IMR-90 (cell line): ENCODE measurements at regions not wholly inside any gene's neighbourhood (a gene's known extent, or its start where the extent isn't known, plus 50 kb on each side); places are given as distances from the start of the nearest gene placed in this dataset.

Experiments used
- ATAC-seq: fragments of 200-7000 bp; cut with Tn5 transposase; 2 replicates; pipeline ENCODE4 v1.9.1; 2020; ENCODE audit warnings: low read depth, mild to moderate bottlenecking, moderate library complexity
- BruUV-seq: library from RNA; stranded (reverse); fragments of 400-500 nt; replicated peaks from 2 replicates; lab custom pipeline; 2021; lab: Mats Ljungman, UMichigan
- CTCF ChIA-PET: fragments of 300-600 bp; formaldehyde crosslinking; extraction: SDS; loops from one replicate; lab custom pipeline; 2021; ENCODE audit warnings: antibody characterized with exemption; lab: Yijun Ruan, JAX
- POLR2A ChIA-PET: fragments of 300-600 bp; sonication (Branson Sonifier 250); formaldehyde crosslinking; loops from one replicate; lab custom pipeline; 2022; ENCODE audit warnings: antibody characterized with exemption; ENCODE audit not compliant: unreplicated experiment; lab: Charles Lee
- DNase-seq: peaks from one replicate; pipeline ENCODE4 v3.0.0; 2013
- H2AFZ ChIP-seq: replicated peaks from 2 replicates; pipeline ENCODE3; 2013; ENCODE audit warnings: low read length, mild to moderate bottlenecking; ENCODE audit not compliant: poor library complexity
- H2AK5ac ChIP-seq: 2 replicates; pipeline ENCODE4 v1.6.1; 2013; ENCODE audit warnings: low read depth, low read length, inconsistent platforms
- H2AK9ac ChIP-seq: replicated peaks from 2 replicates; pipeline ENCODE3; 2013; ENCODE audit warnings: mild to moderate bottlenecking, low read depth, low read length, moderate library complexity; ENCODE audit not compliant: poor library complexity
- H2BK120ac ChIP-seq: 2 replicates; pipeline ENCODE4 v1.6.1; 2013; ENCODE audit warnings: low read depth, low read length, inconsistent platforms
- H2BK15ac ChIP-seq: 3 replicates; pipeline ENCODE4 v1.6.1; 2013; ENCODE audit warnings: low read depth, low read length, inconsistent platforms
- H2BK20ac ChIP-seq: 2 replicates; pipeline ENCODE4 v1.6.1; 2013; ENCODE audit warnings: low read depth, mild to moderate bottlenecking, inconsistent platforms, low read length, moderate library complexity
- H2BK5ac ChIP-seq: 2 replicates; pipeline ENCODE4 v1.6.1; 2013; ENCODE audit warnings: mild to moderate bottlenecking, low read depth, low read length, inconsistent platforms; ENCODE audit not compliant: poor library complexity, severe bottlenecking
- H3K14ac ChIP-seq: replicated peaks from 2 replicates; pipeline ENCODE4 v1.6.1; 2013; ENCODE audit warnings: low read depth, low read length, inconsistent platforms
- H3K18ac ChIP-seq: 2 replicates; pipeline ENCODE4 v1.6.1; 2013; ENCODE audit warnings: low read depth, low read length, control low read depth
- H3K23ac ChIP-seq: 2 replicates; pipeline ENCODE4 v1.6.1; 2013; ENCODE audit warnings: low read depth, low read length, inconsistent platforms
- H3K27ac ChIP-seq: 2 replicates; pipeline ENCODE4 v1.5.1; 2013; ENCODE audit warnings: mild to moderate bottlenecking, control low read depth, low read length; ENCODE audit not compliant: insufficient read depth
- H3K27me3 ChIP-seq: 2 replicates; pipeline ENCODE4 v1.6.1; 2013; ENCODE audit warnings: low read length; ENCODE audit not compliant: control insufficient read depth, insufficient read depth
- H3K36me3 ChIP-seq: 2 replicates; pipeline ENCODE4 v1.6.1; 2013; ENCODE audit warnings: low read length, mixed read lengths; ENCODE audit not compliant: control insufficient read depth, insufficient read depth
- H3K4ac ChIP-seq: 2 replicates; pipeline ENCODE4 v1.6.1; 2013; ENCODE audit warnings: low read depth, low read length, inconsistent platforms
- H3K4me1 ChIP-seq: 2 replicates; pipeline ENCODE4 v1.6.1; 2013; ENCODE audit warnings: low read length, mixed read lengths; ENCODE audit not compliant: control insufficient read depth, insufficient read depth
- H3K4me2 ChIP-seq: 2 replicates; pipeline ENCODE4 v1.6.1; 2013; ENCODE audit warnings: low read depth, mild to moderate bottlenecking, control low read depth, low read length, moderate library complexity
- H3K4me3 ChIP-seq: 2 replicates; pipeline ENCODE4 v1.5.1; 2013; ENCODE audit warnings: low read depth, mild to moderate bottlenecking, control low read depth, low read length, moderate library complexity; ENCODE audit not compliant: insufficient read depth
- H3K56ac ChIP-seq: 2 replicates; pipeline ENCODE4 v1.6.1; 2013; ENCODE audit warnings: low read length, inconsistent platforms; ENCODE audit not compliant: insufficient read depth; ENCODE audit errors: extremely low read depth
- H3K79me1 ChIP-seq, 2 experiments: 2 replicates each; pipeline ENCODE4 v1.6.1; 2013; ENCODE audit warnings: low read length in 2 of 2, inconsistent platforms in 1 of 2, low read depth in 1 of 2
- H3K9ac ChIP-seq: 2 replicates; pipeline ENCODE4 v1.6.1; 2013; ENCODE audit warnings: low read depth, low read length, control low read depth
- H3K9me1 ChIP-seq: 2 replicates; pipeline ENCODE4 v1.6.1; 2013; ENCODE audit warnings: low read length, inconsistent platforms; ENCODE audit not compliant: insufficient read depth
- H3K9me3 ChIP-seq: 2 replicates; pipeline ENCODE4 v1.6.1; 2013; ENCODE audit warnings: low read length; ENCODE audit not compliant: control insufficient read depth, insufficient read depth
- H4K20me1 ChIP-seq: 2 replicates; pipeline ENCODE4 v1.6.1; 2013; ENCODE audit warnings: low read length, inconsistent platforms; ENCODE audit not compliant: insufficient read depth
- H4K5ac ChIP-seq: 2 replicates; pipeline ENCODE4 v1.6.1; 2013; ENCODE audit warnings: mild to moderate bottlenecking, low read depth, low read length, control low read depth
- H4K8ac ChIP-seq, 2 experiments: 2 replicates each; pipeline ENCODE4 v1.6.1; 2013; ENCODE audit warnings: low read depth in 2 of 2, low read length in 2 of 2, control low read depth in 1 of 2, inconsistent platforms in 1 of 2
- H4K91ac ChIP-seq: 2 replicates; pipeline ENCODE4 v1.6.1; 2013; ENCODE audit warnings: low read depth, low read length, inconsistent platforms; ENCODE audit not compliant: insufficient read depth
- BHLHE40 ChIP-seq: fragments of 150-350 bp; IDR thresholded peaks from 2 replicates; pipeline ENCODE4 v1.6.1; 2016; ENCODE audit warnings: mild to moderate bottlenecking, low read depth, low read length
- CEBPB ChIP-seq: IDR thresholded peaks from 2 replicates; pipeline ENCODE4 v1.6.1; 2012; ENCODE audit warnings: low read depth, low read length, improper control_type of control experiment
- CHD1 ChIP-seq: IDR thresholded peaks from 2 replicates; pipeline ENCODE4 v1.6.1; 2012; ENCODE audit warnings: low read depth, low read length, improper control_type of control experiment
- MAFK ChIP-seq: IDR thresholded peaks from 2 replicates; pipeline ENCODE4 v1.6.1; 2012; ENCODE audit warnings: low read depth, low read length, improper control_type of control experiment
- MAZ ChIP-seq: IDR thresholded peaks from 2 replicates; pipeline ENCODE4 v1.6.1; 2012; ENCODE audit warnings: low read depth, mild to moderate bottlenecking, low read length, improper control_type of control experiment, moderate library complexity, borderline replicate concordance
- MXI1 ChIP-seq: IDR thresholded peaks from 2 replicates; pipeline ENCODE4 v1.6.1; 2012; ENCODE audit warnings: low read depth, mild to moderate bottlenecking, low read length, moderate library complexity, borderline replicate concordance
- NFE2L2 ChIP-seq: fragments of 150-350 bp; IDR thresholded peaks from 2 replicates; pipeline ENCODE4 v1.6.1; 2016; ENCODE audit warnings: low read depth, mild to moderate bottlenecking, low read length
- POLR2A ChIP-seq: IDR thresholded peaks from 2 replicates; pipeline ENCODE4 v1.6.1; 2012; ENCODE audit warnings: mild to moderate bottlenecking, low read depth, low read length
- RAD21 ChIP-seq: IDR thresholded peaks from 2 replicates; pipeline ENCODE4 v1.6.1; 2012; ENCODE audit warnings: low read length, improper control_type of control experiment
- RCOR1 ChIP-seq: IDR thresholded peaks from 2 replicates; pipeline ENCODE4 v1.6.1; 2012; ENCODE audit warnings: mild to moderate bottlenecking, low read length, improper control_type of control experiment; ENCODE audit not compliant: insufficient replicate concordance
- RFX5 ChIP-seq: IDR thresholded peaks from 2 replicates; pipeline ENCODE4 v1.8.0; 2012; ENCODE audit warnings: low read depth, mild to moderate bottlenecking, low read length, moderate library complexity
- SMC3 ChIP-seq: fragments of 150-350 bp; IDR thresholded peaks from 2 replicates; pipeline ENCODE4 v1.6.1; 2016; ENCODE audit warnings: low read depth, mild to moderate bottlenecking, antibody characterized with exemption, low read length, moderate library complexity
- WGBS, 2 experiments: methylation state at CpG; one replicate each; pipeline versions ENCODE4 v1.1.5 to v1.1.7; 2013; ENCODE audit warnings: missing lambda C conversion rate in 2 of 2; ENCODE audit not compliant: insufficient read length in 1 of 2; ENCODE audit errors: extremely low coverage in 2 of 2; 5-methylcytosine and 5-hydroxymethylcytosine counted together
- dilution Hi-C: fragments of 300-500 bp; cut with HindIII; formaldehyde crosslinking; loops from one replicate; pipeline ENCODE4 v1.14.3; 2018; ENCODE audit warnings: low sequenced_read_pairs; ENCODE audit not compliant: unreplicated experiment
- in situ Hi-C: fragments of 300-500 bp; cut with MboI; formaldehyde crosslinking; loops from 3 replicates; pipeline ENCODE4 v1.14.3; 2019; ENCODE audit warnings: low sequenced_read_pairs, inconsistent platforms, mixed read lengths
- intact Hi-C: fragments of 100-400 bp; cut with micrococcal nuclease; formaldehyde crosslinking; loops from 2 replicates; pipeline ENCODE4 v1.10.0; 2022
- TF ChIP-seq, protein P1 (sequence below): conservative IDR thresholded peaks from 2 replicates; pipeline ENCODE4 v1.5.1; 2012; ENCODE audit warnings: mild to moderate bottlenecking, low read depth, low read length, improper control_type of control experiment
- TF ChIP-seq, protein P2 (sequence below): fragments of 150-350 bp; IDR thresholded peaks from 2 replicates; pipeline ENCODE4 v1.6.1; 2017; ENCODE audit warnings: mild to moderate bottlenecking, antibody characterized with exemption, low read length, low read depth
- TF ChIP-seq, protein P3 (sequence below): fragments of 150-350 bp; IDR thresholded peaks from 2 replicates; pipeline ENCODE4 v1.6.1; 2016; ENCODE audit warnings: low read depth, mild to moderate bottlenecking, low read length, moderate library complexity, borderline replicate concordance

DNA sequence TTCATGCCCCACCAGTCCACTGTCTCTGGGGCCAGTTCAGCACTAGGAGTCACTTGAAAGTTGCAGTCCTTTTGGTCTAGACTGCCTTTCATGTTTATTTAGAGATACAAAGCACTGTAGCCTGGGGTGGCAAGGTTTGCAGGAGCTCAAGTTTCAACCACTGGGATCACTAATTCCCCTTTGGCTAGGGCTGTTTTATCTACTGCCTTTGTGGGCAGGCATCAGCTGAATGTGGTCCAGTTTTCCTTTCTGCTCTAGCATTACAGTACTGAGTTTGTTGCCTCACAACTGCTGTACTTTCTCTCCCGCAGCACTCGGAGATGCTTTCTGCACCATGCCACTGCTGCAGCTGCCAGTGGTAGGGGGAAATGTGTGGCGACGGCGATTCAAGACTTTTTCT is 222.3 kb upstream of the HDX start:
- Histone ChIP-seq H2BK5ac (no peak overlapping the region), H4K20me1 (no peaks in the 10 kb centered on the region), H3K4ac (no peak overlapping the region), H4K8ac (no peak overlapping the region), H4K91ac (no peak overlapping the region), H3K27me3 (no peaks in the 10 kb centered on the region; the same call in 1 of the 2 replicates), H2AK9ac (no peak overlapping the region), H3K14ac (no peak overlapping the region), H3K4me3 (no peak overlapping the region), H3K9ac (no peak overlapping the region), H3K4me2 (no peak overlapping the region), H2BK120ac (no peak overlapping the region), H3K56ac (no peak overlapping the region), H2AFZ (no peak overlapping the region), H2BK20ac (no peak overlapping the region), H3K79me1 (no peaks in the 10 kb centered on the region), H2BK15ac (no peak overlapping the region), H3K9me3 (no peaks in the 10 kb centered on the region), H3K36me3 (no peaks in the 10 kb centered on the region), H2AK5ac (no peak overlapping the region), H4K5ac (no peak overlapping the region), H3K27ac (no peak overlapping the region), H3K9me1 (no peaks in the 10 kb centered on the region), H3K23ac (no peak overlapping the region), H3K18ac (no peak overlapping the region), H3K4me1 (no peaks in the 10 kb centered on the region)
- in situ Hi-C loops = no loop called here
- ChIA-PET CTCF (no interaction called here), POLR2A (no interaction called here)
- no TSS peak for BruUV-seq
- dilution Hi-C loops = no loop called here
- DNase-seq = no peak
- WGBS, 2 experiments = no CpG with 5 or more reads among the region's 5 CpGs
- ATAC-seq = no peak
- TF ChIP-seq RFX5 = no peak
- no peak for TF ChIP-seq CEBPB
- no peak for TF ChIP-seq RCOR1
- TF ChIP-seq CHD1 = no peak
- TF ChIP-seq MAFK = no peak
- no peak for TF ChIP-seq MXI1
- TF ChIP-seq BHLHE40 = no peak
- TF ChIP-seq, protein P1, sequence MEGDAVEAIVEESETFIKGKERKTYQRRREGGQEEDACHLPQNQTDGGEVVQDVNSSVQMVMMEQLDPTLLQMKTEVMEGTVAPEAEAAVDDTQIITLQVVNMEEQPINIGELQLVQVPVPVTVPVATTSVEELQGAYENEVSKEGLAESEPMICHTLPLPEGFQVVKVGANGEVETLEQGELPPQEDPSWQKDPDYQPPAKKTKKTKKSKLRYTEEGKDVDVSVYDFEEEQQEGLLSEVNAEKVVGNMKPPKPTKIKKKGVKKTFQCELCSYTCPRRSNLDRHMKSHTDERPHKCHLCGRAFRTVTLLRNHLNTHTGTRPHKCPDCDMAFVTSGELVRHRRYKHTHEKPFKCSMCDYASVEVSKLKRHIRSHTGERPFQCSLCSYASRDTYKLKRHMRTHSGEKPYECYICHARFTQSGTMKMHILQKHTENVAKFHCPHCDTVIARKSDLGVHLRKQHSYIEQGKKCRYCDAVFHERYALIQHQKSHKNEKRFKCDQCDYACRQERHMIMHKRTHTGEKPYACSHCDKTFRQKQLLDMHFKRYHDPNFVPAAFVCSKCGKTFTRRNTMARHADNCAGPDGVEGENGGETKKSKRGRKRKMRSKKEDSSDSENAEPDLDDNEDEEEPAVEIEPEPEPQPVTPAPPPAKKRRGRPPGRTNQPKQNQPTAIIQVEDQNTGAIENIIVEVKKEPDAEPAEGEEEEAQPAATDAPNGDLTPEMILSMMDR = no peak
- no peak for TF ChIP-seq SMC3
- TF ChIP-seq, protein P2, sequence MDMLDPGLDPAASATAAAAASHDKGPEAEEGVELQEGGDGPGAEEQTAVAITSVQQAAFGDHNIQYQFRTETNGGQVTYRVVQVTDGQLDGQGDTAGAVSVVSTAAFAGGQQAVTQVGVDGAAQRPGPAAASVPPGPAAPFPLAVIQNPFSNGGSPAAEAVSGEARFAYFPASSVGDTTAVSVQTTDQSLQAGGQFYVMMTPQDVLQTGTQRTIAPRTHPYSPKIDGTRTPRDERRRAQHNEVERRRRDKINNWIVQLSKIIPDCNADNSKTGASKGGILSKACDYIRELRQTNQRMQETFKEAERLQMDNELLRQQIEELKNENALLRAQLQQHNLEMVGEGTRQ = no peak
- no peak for TF ChIP-seq MAZ
- no peak for TF ChIP-seq RAD21
- TF ChIP-seq NFE2L2 = no peak
- TF ChIP-seq, protein P3, sequence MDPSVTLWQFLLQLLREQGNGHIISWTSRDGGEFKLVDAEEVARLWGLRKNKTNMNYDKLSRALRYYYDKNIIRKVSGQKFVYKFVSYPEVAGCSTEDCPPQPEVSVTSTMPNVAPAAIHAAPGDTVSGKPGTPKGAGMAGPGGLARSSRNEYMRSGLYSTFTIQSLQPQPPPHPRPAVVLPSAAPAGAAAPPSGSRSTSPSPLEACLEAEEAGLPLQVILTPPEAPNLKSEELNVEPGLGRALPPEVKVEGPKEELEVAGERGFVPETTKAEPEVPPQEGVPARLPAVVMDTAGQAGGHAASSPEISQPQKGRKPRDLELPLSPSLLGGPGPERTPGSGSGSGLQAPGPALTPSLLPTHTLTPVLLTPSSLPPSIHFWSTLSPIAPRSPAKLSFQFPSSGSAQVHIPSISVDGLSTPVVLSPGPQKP = no peak
- no peak for TF ChIP-seq POLR2A
- intact Hi-C loops = no loop called here
